ENCODE measurements at regions not wholly inside any gene's neighbourhood (a gene's known extent, or its start where the extent isn't known, plus 50 kb on each side); places are given as distances from the start of the nearest gene placed in this dataset.

DNA sequence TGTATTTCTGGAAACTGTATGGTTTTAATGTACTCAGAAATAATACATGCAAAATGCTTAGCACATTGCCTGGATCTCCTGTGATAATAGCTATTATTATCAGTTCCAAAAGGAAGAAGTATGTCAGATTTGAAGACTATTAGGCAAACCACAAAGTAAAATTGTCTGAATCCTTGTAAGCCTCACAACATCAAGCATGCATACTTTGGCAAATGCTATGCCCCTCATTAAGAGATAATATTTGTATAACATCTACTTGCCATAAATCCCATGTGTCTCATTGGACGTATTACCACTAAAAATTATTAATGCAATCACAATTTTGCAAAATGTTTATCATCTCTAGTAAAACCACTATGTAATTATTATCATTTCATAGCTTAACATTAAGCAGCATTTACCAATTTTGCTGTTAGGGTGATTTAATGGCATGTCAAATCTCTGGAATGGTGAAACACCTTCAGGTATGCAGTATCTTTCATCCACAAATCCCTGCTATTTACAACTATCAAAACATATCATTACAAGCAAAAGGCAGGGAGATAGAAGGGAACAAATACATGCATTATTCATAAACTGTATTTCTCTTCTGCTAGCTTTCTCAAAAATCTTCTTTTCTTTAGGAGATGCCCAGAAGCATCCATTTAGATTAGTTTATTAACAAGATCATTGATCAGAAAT lies 974.6 kb upstream of the RAG2 start (continued):
- TF ChIP-seq, protein P1, sequence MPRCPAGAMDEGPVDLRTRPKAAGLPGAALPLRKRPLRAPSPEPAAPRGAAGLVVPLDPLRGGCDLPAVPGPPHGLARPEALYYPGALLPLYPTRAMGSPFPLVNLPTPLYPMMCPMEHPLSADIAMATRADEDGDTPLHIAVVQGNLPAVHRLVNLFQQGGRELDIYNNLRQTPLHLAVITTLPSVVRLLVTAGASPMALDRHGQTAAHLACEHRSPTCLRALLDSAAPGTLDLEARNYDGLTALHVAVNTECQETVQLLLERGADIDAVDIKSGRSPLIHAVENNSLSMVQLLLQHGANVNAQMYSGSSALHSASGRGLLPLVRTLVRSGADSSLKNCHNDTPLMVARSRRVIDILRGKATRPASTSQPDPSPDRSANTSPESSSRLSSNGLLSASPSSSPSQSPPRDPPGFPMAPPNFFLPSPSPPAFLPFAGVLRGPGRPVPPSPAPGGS (IDR thresholded peaks at IDR 0.05) = no peak

DNA sequence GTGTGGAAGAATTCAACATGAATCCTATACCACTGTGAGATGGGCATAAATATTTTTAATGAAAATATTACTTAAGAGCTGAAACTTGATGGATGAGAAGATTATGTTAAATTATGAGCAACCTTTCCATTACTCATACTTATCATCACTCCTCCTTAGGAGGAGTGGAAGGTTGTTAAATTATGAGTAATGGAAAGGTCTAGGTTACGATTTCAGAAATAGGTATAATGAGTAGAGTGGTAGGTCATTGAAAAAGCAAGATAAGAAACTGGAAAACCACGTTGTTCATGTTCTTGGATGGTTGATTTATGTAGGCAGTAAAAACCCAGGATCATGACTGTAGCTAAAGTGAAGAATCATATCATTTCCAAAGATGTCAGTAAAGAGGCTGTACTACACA lies 973.2 kb upstream of the RAG2 start:
- Histone ChIP-seq H3K4me1 (no peaks in the 10 kb centered on the region), H3K4me2 (no peak overlapping the region), H3K9me3 (no peaks in the 10 kb centered on the region), H3K27ac (no peak overlapping the region), H3K4me3 (no peak overlapping the region)
- ATAC-seq = no peak
- TF ChIP-seq, protein P2, sequence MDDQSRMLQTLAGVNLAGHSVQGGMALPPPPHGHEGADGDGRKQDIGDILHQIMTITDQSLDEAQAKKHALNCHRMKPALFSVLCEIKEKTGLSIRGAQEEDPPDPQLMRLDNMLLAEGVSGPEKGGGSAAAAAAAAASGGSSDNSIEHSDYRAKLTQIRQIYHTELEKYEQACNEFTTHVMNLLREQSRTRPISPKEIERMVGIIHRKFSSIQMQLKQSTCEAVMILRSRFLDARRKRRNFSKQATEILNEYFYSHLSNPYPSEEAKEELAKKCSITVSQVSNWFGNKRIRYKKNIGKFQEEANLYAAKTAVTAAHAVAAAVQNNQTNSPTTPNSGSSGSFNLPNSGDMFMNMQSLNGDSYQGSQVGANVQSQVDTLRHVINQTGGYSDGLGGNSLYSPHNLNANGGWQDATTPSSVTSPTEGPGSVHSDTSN (IDR thresholded peaks at IDR 0.05) = no peak
- TF ChIP-seq, protein P3, sequence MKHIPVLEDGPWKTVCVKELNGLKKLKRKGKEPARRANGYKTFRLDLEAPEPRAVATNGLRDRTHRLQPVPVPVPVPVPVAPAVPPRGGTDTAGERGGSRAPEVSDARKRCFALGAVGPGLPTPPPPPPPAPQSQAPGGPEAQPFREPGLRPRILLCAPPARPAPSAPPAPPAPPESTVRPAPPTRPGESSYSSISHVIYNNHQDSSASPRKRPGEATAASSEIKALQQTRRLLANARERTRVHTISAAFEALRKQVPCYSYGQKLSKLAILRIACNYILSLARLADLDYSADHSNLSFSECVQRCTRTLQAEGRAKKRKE (CRISPR knock-in tag; IDR thresholded peaks at IDR 0.05; ENCODE audit: low read depth) = no peak
- CTCF ChIA-PET = no interaction called here
- 3% methylated on average over 2 of the region's 2 CpGs for WGBS (ENCODE audit: missing lambda C conversion rate)
- POLR2A ChIA-PET = no interaction called here
- DNase-seq (ENCODE audit: low read depth in 1 of 2, low spot score in 1 of 2) = no peak
- FAIRE-seq = no peak

DNA sequence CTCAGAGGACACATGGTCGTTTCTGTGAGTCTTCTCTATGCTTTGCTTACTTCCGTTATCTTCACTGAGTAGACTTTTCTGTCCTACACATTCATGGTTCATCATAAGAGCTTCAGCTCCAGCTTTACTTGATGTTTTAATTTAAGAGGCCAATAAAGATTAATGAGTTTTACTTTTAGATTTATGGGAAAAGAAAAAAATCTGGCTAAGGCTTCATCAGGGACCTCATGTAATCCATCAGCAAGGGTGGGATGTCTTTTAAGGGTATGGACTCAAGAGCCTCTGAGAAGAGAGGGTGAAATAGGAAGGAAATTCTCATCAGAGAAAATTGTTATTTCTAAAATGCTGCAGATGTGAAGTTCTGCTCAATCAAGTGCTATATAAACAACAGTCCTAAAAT lies 963.0 kb upstream of the RAG2 start:
- POLR2A ChIA-PET = no interaction called here
- no peak overlapping the region for H3K4me3 ChIP-seq
- WGBS (ENCODE audit: missing lambda C conversion rate) = 4% methylated on average over 2 of the region's 2 CpGs
- TF ChIP-seq, protein P2 (IDR thresholded peaks at IDR 0.05) = no peak
- TF ChIP-seq, protein P3 (CRISPR knock-in tag; IDR thresholded peaks at IDR 0.05; ENCODE audit: low read depth) = no peak
- TF ChIP-seq GATA3 (IDR thresholded peaks at IDR 0.05; ENCODE audit: borderline replicate concordance) (no peak), MYC (IDR thresholded peaks at IDR 0.05; ENCODE audit: borderline replicate concordance, low read length) (no peak), ZFP36 (IDR thresholded peaks at IDR 0.05; ENCODE audit: borderline replicate concordance, partially characterized antibody) (no peak), HOXB5 (CRISPR knock-in tag; IDR thresholded peaks at IDR 0.05) (no peak), KDM5A (IDR thresholded peaks at IDR 0.05) (no peak), CEBPB (IDR thresholded peaks at IDR 0.05) (no peak), HDAC2 (IDR thresholded peaks at IDR 0.05) (no peak), NR3C1 (IDR thresholded peaks at IDR 0.05) (no peak), NFE2L2 (conservative IDR thresholded peaks at IDR 0.05; ENCODE audit: low read length) (no peak)
- TF ChIP-seq, protein P1 (IDR thresholded peaks at IDR 0.05) = no peak
- TF ChIP-seq, protein P4, sequence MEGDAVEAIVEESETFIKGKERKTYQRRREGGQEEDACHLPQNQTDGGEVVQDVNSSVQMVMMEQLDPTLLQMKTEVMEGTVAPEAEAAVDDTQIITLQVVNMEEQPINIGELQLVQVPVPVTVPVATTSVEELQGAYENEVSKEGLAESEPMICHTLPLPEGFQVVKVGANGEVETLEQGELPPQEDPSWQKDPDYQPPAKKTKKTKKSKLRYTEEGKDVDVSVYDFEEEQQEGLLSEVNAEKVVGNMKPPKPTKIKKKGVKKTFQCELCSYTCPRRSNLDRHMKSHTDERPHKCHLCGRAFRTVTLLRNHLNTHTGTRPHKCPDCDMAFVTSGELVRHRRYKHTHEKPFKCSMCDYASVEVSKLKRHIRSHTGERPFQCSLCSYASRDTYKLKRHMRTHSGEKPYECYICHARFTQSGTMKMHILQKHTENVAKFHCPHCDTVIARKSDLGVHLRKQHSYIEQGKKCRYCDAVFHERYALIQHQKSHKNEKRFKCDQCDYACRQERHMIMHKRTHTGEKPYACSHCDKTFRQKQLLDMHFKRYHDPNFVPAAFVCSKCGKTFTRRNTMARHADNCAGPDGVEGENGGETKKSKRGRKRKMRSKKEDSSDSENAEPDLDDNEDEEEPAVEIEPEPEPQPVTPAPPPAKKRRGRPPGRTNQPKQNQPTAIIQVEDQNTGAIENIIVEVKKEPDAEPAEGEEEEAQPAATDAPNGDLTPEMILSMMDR (IDR thresholded peaks at IDR 0.05) = no peak
- no peak for FAIRE-seq
- no peak overlapping the region for H3K4me2 ChIP-seq
- CTCF ChIA-PET = no interaction called here
- no peaks in the 10 kb centered on the region for H3K4me1 ChIP-seq
- no peak for DNase-seq (ENCODE audit: low read depth in 1 of 2, low spot score in 1 of 2)
- H3K9me3 ChIP-seq = no peaks in the 10 kb centered on the region
- no peak overlapping the region for H3K27ac ChIP-seq
- ATAC-seq = no peak
